Neural progenitor cell (in vitro differentiated cells): ENCODE measurements at regions not wholly inside any gene's neighbourhood (a gene's known extent, or its start where the extent isn't known, plus 50 kb on each side); places are given as distances from the start of the nearest gene placed in this dataset.

Experiments used
- DNase-seq: peaks from one replicate; pipeline ENCODE4 v3.0.0-alpha.2; 2016; ENCODE audit warnings: low spot score
- H2AFZ ChIP-seq: fragments of 200-600 bp; sonication (generic); replicated peaks from 2 replicates; pipeline ENCODE4 v1.6.1; 2016; ENCODE audit warnings: antibody characterized with exemption
- H3F3A ChIP-seq: fragments of 200-600 bp; sonication (generic); 2 replicates; pipeline ENCODE4 v1.6.1; 2016; ENCODE audit warnings: antibody characterized with exemption, low read depth
- H3K27ac ChIP-seq: fragments of 200-600 bp; sonication (generic); 2 replicates; pipeline ENCODE4 v1.5.1; 2016; ENCODE audit warnings: mild to moderate bottlenecking
- H3K27me3 ChIP-seq: fragments of 200-600 bp; sonication (generic); 2 replicates; pipeline ENCODE4 v1.6.1; 2016; ENCODE audit warnings: mild to moderate bottlenecking, moderate library complexity
- H3K36me3 ChIP-seq: fragments of 200-600 bp; sonication (generic); 2 replicates; pipeline ENCODE4 v1.5.1; 2016
- H3K4me1 ChIP-seq: fragments of 200-600 bp; sonication (generic); 2 replicates; pipeline ENCODE4 v1.6.1; 2016; ENCODE audit warnings: mixed run types
- H3K4me2 ChIP-seq: fragments of 200-600 bp; sonication (generic); 2 replicates; pipeline ENCODE4 v1.6.1; 2016
- H3K4me3 ChIP-seq: fragments of 200-600 bp; sonication (generic); 2 replicates; pipeline ENCODE4 v1.5.1; 2016
- H3K79me2 ChIP-seq: fragments of 200-600 bp; sonication (generic); 2 replicates; pipeline ENCODE4 v1.6.1; 2016; ENCODE audit warnings: low read depth
- H3K9ac ChIP-seq: fragments of 200-600 bp; sonication (generic); 2 replicates; pipeline ENCODE4 v1.6.1; 2016
- H3K9me3 ChIP-seq: fragments of 200-600 bp; sonication (generic); 2 replicates; pipeline ENCODE4 v1.5.1; 2016; ENCODE audit warnings: low read depth
- H4K20me1 ChIP-seq: fragments of 200-600 bp; sonication (generic); 2 replicates; pipeline ENCODE4 v1.6.1; 2016; ENCODE audit warnings: low read depth
- H3K27ac Mint-ChIP-seq: 3 replicates; pipeline ENCODE4 v1.8.0; 2021; ENCODE audit warnings: mixed read lengths
- H3K27me3 Mint-ChIP-seq: 2 replicates; pipeline ENCODE4 v1.8.0; 2022; ENCODE audit warnings: low read depth, mild to moderate bottlenecking, inconsistent platforms, moderate library complexity, mixed read lengths; ENCODE audit not compliant: insufficient read depth
- H3K36me3 Mint-ChIP-seq: 3 replicates; pipeline ENCODE4 v1.8.0; 2021; ENCODE audit warnings: mixed read lengths
- H3K4me1 Mint-ChIP-seq: 3 replicates; pipeline ENCODE4 v1.8.0; 2021; ENCODE audit warnings: mixed read lengths
- H3K4me3 Mint-ChIP-seq: 3 replicates; pipeline ENCODE4 v1.8.0; 2021; ENCODE audit warnings: mild to moderate bottlenecking, moderate library complexity, mixed read lengths
- H3K9me3 Mint-ChIP-seq: 3 replicates; pipeline ENCODE4 v1.8.0; 2020; ENCODE audit warnings: mixed read lengths
- EZH2 ChIP-seq: fragments of 200-600 bp; sonication (generic); IDR thresholded peaks from 2 replicates; pipeline ENCODE4 v1.6.1; 2017; ENCODE audit warnings: antibody characterized with exemption, mild to moderate bottlenecking, moderate library complexity
- EZH2phosphoT487 ChIP-seq: fragments of 200-600 bp; sonication (generic); IDR thresholded peaks from 2 replicates; pipeline ENCODE4 v1.6.1; 2017; ENCODE audit warnings: antibody characterized with exemption
- TF ChIP-seq, protein P1 (sequence below): fragments of 200-600 bp; sonication (generic); IDR thresholded peaks from 2 replicates; pipeline ENCODE4 v1.5.1; 2017; ENCODE audit warnings: antibody characterized with exemption, mild to moderate bottlenecking

GRCh38 chr22:48675830-48676145 lies 1151.9 kb downstream of the BRD1 start:
- H3K4me2 ChIP-seq: no peak overlapping the region
- Mint-ChIP-seq H3K36me3 (peaks cover 12% of the 10 kb centered on the region), H3K4me3 (no peak overlapping the region), H3K9me3 (peaks cover 22% of the 10 kb centered on the region), H3K4me1 (no peaks in the 10 kb centered on the region), H3K27me3 (peaks cover 2% of the 10 kb centered on the region), H3K27ac (no peak overlapping the region)
- no peaks in the 10 kb centered on the region for H3K4me1 ChIP-seq
- no peak overlapping the region for H3K27ac ChIP-seq
- TF ChIP-seq, protein P1, sequence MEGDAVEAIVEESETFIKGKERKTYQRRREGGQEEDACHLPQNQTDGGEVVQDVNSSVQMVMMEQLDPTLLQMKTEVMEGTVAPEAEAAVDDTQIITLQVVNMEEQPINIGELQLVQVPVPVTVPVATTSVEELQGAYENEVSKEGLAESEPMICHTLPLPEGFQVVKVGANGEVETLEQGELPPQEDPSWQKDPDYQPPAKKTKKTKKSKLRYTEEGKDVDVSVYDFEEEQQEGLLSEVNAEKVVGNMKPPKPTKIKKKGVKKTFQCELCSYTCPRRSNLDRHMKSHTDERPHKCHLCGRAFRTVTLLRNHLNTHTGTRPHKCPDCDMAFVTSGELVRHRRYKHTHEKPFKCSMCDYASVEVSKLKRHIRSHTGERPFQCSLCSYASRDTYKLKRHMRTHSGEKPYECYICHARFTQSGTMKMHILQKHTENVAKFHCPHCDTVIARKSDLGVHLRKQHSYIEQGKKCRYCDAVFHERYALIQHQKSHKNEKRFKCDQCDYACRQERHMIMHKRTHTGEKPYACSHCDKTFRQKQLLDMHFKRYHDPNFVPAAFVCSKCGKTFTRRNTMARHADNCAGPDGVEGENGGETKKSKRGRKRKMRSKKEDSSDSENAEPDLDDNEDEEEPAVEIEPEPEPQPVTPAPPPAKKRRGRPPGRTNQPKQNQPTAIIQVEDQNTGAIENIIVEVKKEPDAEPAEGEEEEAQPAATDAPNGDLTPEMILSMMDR: no peak
- TF ChIP-seq EZH2phosphoT487 (no peak), EZH2 (no peak)
- no peak overlapping the region for H2AFZ ChIP-seq
- H3K36me3 ChIP-seq: no peaks in the 10 kb centered on the region
- H3K27me3 ChIP-seq: no peaks in the 10 kb centered on the region
- H3K9me3 ChIP-seq: no peaks in the 10 kb centered on the region
- H3K4me3 ChIP-seq: no peak overlapping the region
- H3K9ac ChIP-seq: no peak overlapping the region
- H3F3A ChIP-seq: no peaks in the 10 kb centered on the region
- H4K20me1 ChIP-seq: no peaks in the 10 kb centered on the region
- no peaks in the 10 kb centered on the region for H3K79me2 ChIP-seq
- DNase-seq: no peak

DNA sequence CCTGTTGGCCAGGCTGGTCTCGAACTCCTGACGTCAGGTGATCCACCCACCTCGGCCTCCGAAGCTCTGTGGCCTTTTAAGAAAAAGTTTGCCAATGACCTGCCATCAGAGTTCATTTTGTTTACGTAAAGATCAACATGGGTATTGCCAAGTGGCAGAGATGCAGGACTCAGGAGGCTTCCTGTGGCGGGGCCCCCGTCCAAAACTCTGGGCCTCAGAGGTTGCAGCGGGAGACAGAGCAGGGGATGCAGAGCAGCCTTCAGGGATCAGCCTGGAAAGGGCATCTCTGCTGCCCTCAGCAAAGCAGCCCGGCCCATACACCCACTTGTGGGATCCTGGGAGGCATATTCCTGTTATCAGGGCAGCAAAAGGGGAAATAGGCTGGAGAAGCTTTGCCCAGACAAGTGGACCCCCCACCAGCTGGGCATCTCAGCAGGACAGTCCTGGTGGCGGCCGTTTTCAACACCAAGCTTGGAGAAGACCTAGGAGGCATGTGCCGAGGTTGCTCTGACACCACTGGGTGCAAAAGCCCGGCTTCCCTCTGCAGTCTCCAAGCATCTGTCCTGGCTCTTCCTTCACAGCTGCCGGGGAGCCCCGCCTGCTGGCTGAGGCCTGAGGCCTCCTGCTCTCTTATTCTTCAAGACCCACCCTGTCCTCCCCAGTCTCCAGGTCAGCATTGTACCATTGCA lies 1152.4 kb downstream of the BRD1 start:
- H3K27ac ChIP-seq: no peak overlapping the region
- peak overlapping the region; percentile 13 for H3K4me3 Mint-ChIP-seq
- no peak overlapping the region for H3K4me2 ChIP-seq
- H3K79me2 ChIP-seq: no peaks in the 10 kb centered on the region
- peaks cover 6% of the 10 kb centered on the region for H3K27me3 Mint-ChIP-seq
- H3K4me3 ChIP-seq: no peak overlapping the region
- DNase-seq: no peak
- no peaks in the 10 kb centered on the region for H3K4me1 Mint-ChIP-seq
- no peak overlapping the region for H3K9ac ChIP-seq
- H3K27ac Mint-ChIP-seq: no peak overlapping the region
- H3K9me3 Mint-ChIP-seq: peaks cover 22% of the 10 kb centered on the region
- H3K4me1 ChIP-seq: no peaks in the 10 kb centered on the region
- H3F3A ChIP-seq: no peaks in the 10 kb centered on the region
- H3K36me3 ChIP-seq: no peaks in the 10 kb centered on the region
- H2AFZ ChIP-seq: no peak overlapping the region
- peaks cover 12% of the 10 kb centered on the region for H3K36me3 Mint-ChIP-seq
- no peaks in the 10 kb centered on the region for H3K27me3 ChIP-seq
- TF ChIP-seq EZH2phosphoT487 (no peak), EZH2 (no peak)
- TF ChIP-seq, protein P1: no peak
- H4K20me1 ChIP-seq: no peaks in the 10 kb centered on the region
- no peaks in the 10 kb centered on the region for H3K9me3 ChIP-seq

DNA sequence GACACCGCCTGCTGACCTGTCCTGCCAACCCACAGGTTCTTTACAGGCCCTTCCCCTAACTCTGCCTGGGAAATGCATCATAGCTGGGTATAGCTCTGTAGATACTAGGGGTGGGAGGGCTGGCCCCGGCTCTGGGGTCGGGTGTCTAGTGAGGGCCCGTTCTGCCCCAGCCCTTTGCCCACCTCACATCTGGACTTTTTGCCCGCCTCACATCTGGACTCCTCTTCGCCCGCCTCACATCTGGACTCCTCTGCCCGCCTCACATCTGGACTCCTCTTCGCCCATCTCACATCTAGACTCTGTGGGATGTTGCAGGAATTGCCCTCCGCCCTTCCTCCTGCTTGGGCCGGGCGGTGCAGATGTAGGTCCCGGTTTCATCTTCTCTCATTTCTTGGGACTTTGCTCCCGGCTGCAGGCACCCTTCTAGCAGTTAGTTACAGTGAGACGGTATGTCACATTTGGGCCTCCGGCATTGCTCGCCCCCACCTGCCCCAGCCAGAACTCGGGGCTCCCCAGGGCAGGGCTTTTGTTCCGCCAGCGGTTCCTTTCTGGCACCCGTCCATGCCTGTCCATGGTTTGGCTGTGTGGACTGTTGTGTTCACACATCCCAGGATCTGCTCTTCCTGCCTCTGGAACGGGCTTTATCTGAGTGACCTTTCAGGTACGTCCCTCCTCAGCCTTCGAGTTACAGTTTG lies 1153.7 kb downstream of the BRD1 start:
- Histone ChIP-seq H3K4me2 (no peak overlapping the region), H3K36me3 (no peaks in the 10 kb centered on the region), H3K79me2 (no peaks in the 10 kb centered on the region), H3K4me3 (no peak overlapping the region), H2AFZ (no peak overlapping the region), H3K9me3 (no peaks in the 10 kb centered on the region), H3K27ac (no peak overlapping the region), H3K27me3 (no peaks in the 10 kb centered on the region), H3F3A (no peaks in the 10 kb centered on the region), H4K20me1 (no peaks in the 10 kb centered on the region), H3K9ac (no peak overlapping the region), H3K4me1 (no peaks in the 10 kb centered on the region)
- Mint-ChIP-seq H3K36me3 (peaks cover 12% of the 10 kb centered on the region), H3K9me3 (peaks cover 22% of the 10 kb centered on the region), H3K4me3 (no peak overlapping the region), H3K27me3 (peaks cover 6% of the 10 kb centered on the region), H3K4me1 (no peaks in the 10 kb centered on the region), H3K27ac (no peak overlapping the region)
- TF ChIP-seq EZH2 (no peak), EZH2phosphoT487 (no peak)
- TF ChIP-seq, protein P1: no peak
- no peak for DNase-seq
